KMS-11 (cell line): ENCODE measurements at regions not wholly inside any gene's neighbourhood (a gene's known extent, or its start where the extent isn't known, plus 50 kb on each side); places are given as distances from the start of the nearest gene placed in this dataset.

Experiments used
- H2AFZ ChIP-seq: fragments of 200-600 bp; sonication (generic); 2 replicates; pipeline ENCODE4 v1.6.1; 2016; ENCODE audit warnings: antibody characterized with exemption, mixed run types, low read depth
- H3K27ac ChIP-seq: fragments of 200-600 bp; sonication (generic); 2 replicates; pipeline ENCODE4 v1.6.1; 2016; ENCODE audit warnings: mild to moderate bottlenecking, mixed run types
- H3K27me3 ChIP-seq: fragments of 200-600 bp; sonication (generic); 2 replicates; pipeline ENCODE4 v1.6.1; 2017; ENCODE audit warnings: mild to moderate bottlenecking, low read depth, mixed run types, moderate library complexity; ENCODE audit not compliant: insufficient read depth
- H3K36me3 ChIP-seq: fragments of 200-600 bp; sonication (generic); 2 replicates; pipeline ENCODE4 v1.6.1; 2017; ENCODE audit warnings: mild to moderate bottlenecking, mixed run types; ENCODE audit not compliant: insufficient read depth
- H3K4me1 ChIP-seq: fragments of 200-600 bp; sonication (generic); 2 replicates; pipeline ENCODE4 v1.6.1; 2016; ENCODE audit warnings: mild to moderate bottlenecking, low read depth, mixed run types; ENCODE audit not compliant: poor library complexity, severe bottlenecking
- H3K4me2 ChIP-seq: fragments of 200-600 bp; sonication (generic); 2 replicates; pipeline ENCODE4 v1.7.0; 2016; ENCODE audit warnings: mild to moderate bottlenecking, mixed run types
- H3K4me3 ChIP-seq: fragments of 200-600 bp; sonication (generic); IDR thresholded peaks from 2 replicates; pipeline ENCODE4 v1.6.1; 2017; ENCODE audit warnings: low read depth, low read length, mixed read lengths; ENCODE audit not compliant: insufficient read depth
- H3K79me2 ChIP-seq: fragments of 200-600 bp; sonication (generic); 2 replicates; pipeline ENCODE4 v1.6.1; 2016; ENCODE audit warnings: low read depth, mixed run types; ENCODE audit not compliant: insufficient read depth
- H3K9ac ChIP-seq: fragments of 200-600 bp; sonication (generic); 2 replicates; pipeline ENCODE4 v1.6.1; 2016; ENCODE audit warnings: mild to moderate bottlenecking, mixed run types
- H4K20me1 ChIP-seq: fragments of 200-600 bp; sonication (generic); 2 replicates; pipeline ENCODE4 v1.6.1; 2016; ENCODE audit warnings: mild to moderate bottlenecking, mixed run types; ENCODE audit not compliant: insufficient read depth
- TF ChIP-seq, protein P1 (sequence below): fragments of 200-600 bp; sonication (generic); conservative IDR thresholded peaks from 2 replicates; pipeline ENCODE4 v1.6.1; 2017; ENCODE audit warnings: low read depth, mild to moderate bottlenecking, antibody characterized with exemption, low read length, moderate library complexity, mixed read lengths

DNA sequence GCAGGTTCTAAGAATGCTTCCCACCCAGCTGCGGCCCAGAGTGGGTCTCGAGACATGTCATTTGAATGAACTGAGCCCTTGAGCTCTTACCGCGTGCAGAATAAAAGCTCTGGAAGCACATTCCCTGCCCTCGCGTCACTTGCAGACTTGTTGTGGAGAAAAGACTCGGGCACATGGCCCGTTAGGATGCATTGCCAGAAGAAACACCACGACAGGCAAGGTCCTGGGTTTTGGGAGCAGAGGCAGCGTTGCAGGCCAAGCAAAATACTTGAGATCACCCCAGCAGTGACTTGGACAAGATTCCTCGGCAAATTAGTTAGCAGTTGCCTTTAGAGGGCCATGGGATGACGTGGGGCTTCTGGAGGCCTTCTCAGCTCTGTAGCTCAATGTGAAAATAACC lies 170.8 kb upstream of the MSX2 start:
- no peaks in the 10 kb centered on the region for H3K4me1 ChIP-seq
- no peaks in the 10 kb centered on the region for H4K20me1 ChIP-seq
- H3K79me2 ChIP-seq = no peaks in the 10 kb centered on the region
- no peak overlapping the region for H3K9ac ChIP-seq
- H2AFZ ChIP-seq = no peak overlapping the region
- no peak overlapping the region for H3K4me3 ChIP-seq
- TF ChIP-seq, protein P1, sequence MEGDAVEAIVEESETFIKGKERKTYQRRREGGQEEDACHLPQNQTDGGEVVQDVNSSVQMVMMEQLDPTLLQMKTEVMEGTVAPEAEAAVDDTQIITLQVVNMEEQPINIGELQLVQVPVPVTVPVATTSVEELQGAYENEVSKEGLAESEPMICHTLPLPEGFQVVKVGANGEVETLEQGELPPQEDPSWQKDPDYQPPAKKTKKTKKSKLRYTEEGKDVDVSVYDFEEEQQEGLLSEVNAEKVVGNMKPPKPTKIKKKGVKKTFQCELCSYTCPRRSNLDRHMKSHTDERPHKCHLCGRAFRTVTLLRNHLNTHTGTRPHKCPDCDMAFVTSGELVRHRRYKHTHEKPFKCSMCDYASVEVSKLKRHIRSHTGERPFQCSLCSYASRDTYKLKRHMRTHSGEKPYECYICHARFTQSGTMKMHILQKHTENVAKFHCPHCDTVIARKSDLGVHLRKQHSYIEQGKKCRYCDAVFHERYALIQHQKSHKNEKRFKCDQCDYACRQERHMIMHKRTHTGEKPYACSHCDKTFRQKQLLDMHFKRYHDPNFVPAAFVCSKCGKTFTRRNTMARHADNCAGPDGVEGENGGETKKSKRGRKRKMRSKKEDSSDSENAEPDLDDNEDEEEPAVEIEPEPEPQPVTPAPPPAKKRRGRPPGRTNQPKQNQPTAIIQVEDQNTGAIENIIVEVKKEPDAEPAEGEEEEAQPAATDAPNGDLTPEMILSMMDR = no peak
- H3K27me3 ChIP-seq = no peaks in the 10 kb centered on the region
- no peaks in the 10 kb centered on the region for H3K36me3 ChIP-seq
- no peak overlapping the region for H3K4me2 ChIP-seq
- no peak overlapping the region for H3K27ac ChIP-seq

DNA sequence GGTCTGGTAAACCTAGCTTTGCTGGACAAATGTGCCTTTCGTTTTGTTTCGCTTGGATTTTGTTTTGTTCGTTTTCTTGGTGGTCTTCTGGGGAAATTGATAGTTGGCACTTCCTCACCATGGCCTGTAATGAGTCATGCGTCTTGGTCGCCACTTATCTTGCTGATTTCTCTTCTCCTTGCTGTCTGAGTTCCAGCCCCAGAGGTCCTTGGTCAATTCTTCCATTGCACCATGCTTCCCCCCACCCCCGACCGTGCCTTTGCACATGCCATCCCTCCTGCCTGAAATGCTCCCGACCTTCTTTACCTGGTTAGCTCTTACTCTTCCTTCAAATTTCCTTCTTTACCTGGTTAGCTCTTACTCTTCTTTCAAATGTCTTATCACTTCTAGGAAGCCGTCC lies 168.7 kb upstream of the MSX2 start:
- no peaks in the 10 kb centered on the region for H3K27me3 ChIP-seq
- H3K9ac ChIP-seq = no peak overlapping the region
- no peaks in the 10 kb centered on the region for H3K36me3 ChIP-seq
- no peak overlapping the region for H3K4me2 ChIP-seq
- no peaks in the 10 kb centered on the region for H4K20me1 ChIP-seq
- H3K4me1 ChIP-seq = no peaks in the 10 kb centered on the region
- TF ChIP-seq, protein P1 = no peak
- H2AFZ ChIP-seq = no peak overlapping the region
- H3K4me3 ChIP-seq = no peak overlapping the region
- H3K27ac ChIP-seq = no peak overlapping the region
- H3K79me2 ChIP-seq = no peaks in the 10 kb centered on the region

DNA sequence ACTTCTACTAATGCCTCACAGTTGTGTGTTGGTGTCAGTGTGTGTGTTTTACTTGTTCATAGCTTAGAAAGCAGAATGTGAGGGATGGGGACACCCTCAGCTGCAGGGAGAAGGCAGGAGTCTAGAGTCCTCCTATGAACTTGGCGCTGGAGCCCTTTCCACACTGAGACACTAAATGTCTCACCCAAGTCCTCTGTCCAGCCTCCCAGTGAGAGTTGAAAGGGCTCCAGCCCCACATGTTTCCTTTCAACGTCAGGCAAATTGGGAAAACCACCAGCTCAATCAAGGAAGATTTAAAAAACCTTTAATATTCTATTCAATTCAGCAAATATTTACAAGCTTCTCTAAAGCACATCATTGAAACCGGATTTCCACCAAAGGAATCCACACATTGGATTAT lies 167.6 kb upstream of the MSX2 start:
- Histone ChIP-seq H4K20me1 (no peaks in the 10 kb centered on the region), H3K27me3 (no peaks in the 10 kb centered on the region), H3K27ac (no peak overlapping the region), H3K4me1 (no peaks in the 10 kb centered on the region), H2AFZ (no peak overlapping the region), H3K4me2 (no peak overlapping the region), H3K4me3 (no peak overlapping the region), H3K36me3 (no peaks in the 10 kb centered on the region), H3K79me2 (no peaks in the 10 kb centered on the region), H3K9ac (no peak overlapping the region)
- TF ChIP-seq, protein P1 = no peak

DNA sequence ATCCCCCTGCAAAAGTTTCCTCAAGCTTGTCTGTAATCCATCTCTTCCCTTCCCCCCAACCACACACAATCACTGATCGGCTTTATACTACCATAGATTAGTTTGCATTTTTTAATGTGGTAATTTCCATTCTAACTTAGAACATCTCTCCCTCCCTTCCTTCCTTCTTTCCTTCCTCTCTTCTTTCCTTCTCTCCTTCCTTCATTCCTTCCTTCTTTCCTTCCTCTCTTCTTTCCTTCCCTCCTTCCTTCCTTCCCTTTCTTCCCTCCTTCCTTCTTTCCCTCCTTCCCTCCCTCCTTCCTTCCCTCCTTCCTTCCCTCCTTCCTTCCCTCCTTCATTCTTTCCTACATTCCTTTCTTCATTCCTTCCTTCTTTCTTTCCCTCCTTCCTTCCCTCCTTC lies 166.2 kb upstream of the MSX2 start:
- no peak overlapping the region for H3K27ac ChIP-seq
- H3K4me3 ChIP-seq = no peak overlapping the region
- TF ChIP-seq, protein P1 = no peak
- no peaks in the 10 kb centered on the region for H3K4me1 ChIP-seq
- H2AFZ ChIP-seq = no peak overlapping the region
- no peaks in the 10 kb centered on the region for H3K27me3 ChIP-seq
- H3K36me3 ChIP-seq = no peaks in the 10 kb centered on the region
- H3K79me2 ChIP-seq = no peaks in the 10 kb centered on the region
- H3K9ac ChIP-seq = no peak overlapping the region
- no peaks in the 10 kb centered on the region for H4K20me1 ChIP-seq
- no peak overlapping the region for H3K4me2 ChIP-seq

DNA sequence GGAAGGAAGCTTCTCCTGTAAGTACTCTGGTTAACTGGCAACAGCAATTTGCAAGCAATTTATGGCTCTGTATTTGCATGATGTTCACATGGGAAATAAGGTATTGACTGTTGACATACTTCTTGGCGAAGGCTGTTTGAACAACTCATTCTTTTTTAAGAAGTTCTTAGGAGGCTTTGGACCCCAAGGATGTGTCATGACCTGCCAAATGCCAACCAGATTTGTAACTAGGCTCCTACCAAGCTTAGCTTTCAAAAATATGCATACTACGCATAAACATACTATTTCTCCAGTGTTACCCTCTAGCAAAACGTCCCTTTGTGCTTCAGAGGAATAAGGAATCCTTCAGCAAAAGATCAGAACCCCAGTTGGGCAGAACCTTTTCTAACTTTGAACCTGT lies 165.2 kb upstream of the MSX2 start:
- Histone ChIP-seq H3K4me3 (no peak overlapping the region), H2AFZ (no peak overlapping the region), H3K4me1 (no peaks in the 10 kb centered on the region), H4K20me1 (no peaks in the 10 kb centered on the region), H3K4me2 (no peak overlapping the region), H3K36me3 (no peaks in the 10 kb centered on the region), H3K9ac (no peak overlapping the region), H3K27ac (no peak overlapping the region), H3K27me3 (no peaks in the 10 kb centered on the region), H3K79me2 (no peaks in the 10 kb centered on the region)
- TF ChIP-seq, protein P1 = no peak
